Osteocyte (in vitro differentiated cells): ENCODE measurements at regions not wholly inside any gene's neighbourhood (a gene's known extent, or its start where the extent isn't known, plus 50 kb on each side); places are given as distances from the start of the nearest gene placed in this dataset.

Experiments used
- DNase-seq: peaks from one replicate; pipeline ENCODE4 v3.0.0; 2021; ENCODE audit warnings: mixed read lengths; ENCODE audit not compliant: unreplicated experiment; ENCODE audit errors: extremely low spot score
- H3K27ac Mint-ChIP-seq: one replicate; pipeline ENCODE4 v1.8.0; 2021; ENCODE audit warnings: mild to moderate bottlenecking, mixed read lengths; ENCODE audit not compliant: unreplicated experiment
- H3K27me3 Mint-ChIP-seq: one replicate; pipeline ENCODE4 v1.8.0; 2021; ENCODE audit warnings: mixed read lengths; ENCODE audit not compliant: unreplicated experiment
- H3K36me3 Mint-ChIP-seq: one replicate; pipeline ENCODE4 v1.8.0; 2021; ENCODE audit warnings: mixed read lengths; ENCODE audit not compliant: unreplicated experiment
- H3K4me1 Mint-ChIP-seq: one replicate; pipeline ENCODE4 v1.8.0; 2021; ENCODE audit warnings: mixed read lengths; ENCODE audit not compliant: unreplicated experiment
- H3K4me3 Mint-ChIP-seq: one replicate; pipeline ENCODE4 v1.8.0; 2021; ENCODE audit warnings: mild to moderate bottlenecking, moderate library complexity, mixed read lengths; ENCODE audit not compliant: unreplicated experiment
- H3K9me3 Mint-ChIP-seq: one replicate; pipeline ENCODE4 v1.8.0; 2021; ENCODE audit warnings: mixed read lengths; ENCODE audit not compliant: unreplicated experiment
- CTCF ChIP-seq: fragments of 200-600 bp; sonication (generic); IDR thresholded peaks from 2 replicates; pipeline ENCODE4 v1.5.0; 2021; ENCODE audit warnings: antibody characterized with exemption, mild to moderate bottlenecking, moderate library complexity

DNA sequence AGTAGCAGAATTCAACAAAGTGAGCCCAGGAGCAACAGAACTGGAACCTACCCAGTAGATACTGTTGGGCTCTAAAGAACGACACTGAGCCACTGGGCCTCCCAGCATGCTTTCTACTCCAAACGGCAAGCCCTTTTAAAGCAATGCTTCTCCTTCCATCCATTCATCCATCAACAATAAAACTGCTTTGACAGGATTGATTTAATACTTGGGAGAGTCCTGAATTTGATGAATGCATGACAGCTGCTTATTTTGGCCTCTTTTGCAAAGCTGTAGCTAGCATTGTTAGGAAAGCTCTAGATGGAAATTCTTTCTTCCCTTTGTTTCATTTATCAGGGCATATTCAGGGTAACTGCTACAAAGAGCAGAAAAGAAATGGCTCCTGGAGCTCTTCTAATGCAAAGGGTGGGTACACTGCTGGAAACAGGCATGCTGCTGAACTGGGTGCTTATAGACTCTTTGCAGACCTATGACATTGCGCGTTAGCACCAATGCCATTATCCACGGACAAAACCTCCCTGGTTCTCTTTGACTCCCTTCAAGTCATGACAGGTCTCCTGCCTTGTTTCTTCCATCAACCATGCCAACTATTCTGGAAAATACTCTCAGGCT lies 138.4 kb upstream of the HNRNPA3 start:
- Mint-ChIP-seq H3K36me3 (no peaks in the 10 kb centered on the region), H3K27me3 (peaks cover 12% of the 10 kb centered on the region), H3K27ac (no peak overlapping the region), H3K4me1 (no peaks in the 10 kb centered on the region), H3K4me3 (no peak overlapping the region), H3K9me3 (no peaks in the 10 kb centered on the region)
- DNase-seq: no peak
- TF ChIP-seq CTCF: no peak

DNA sequence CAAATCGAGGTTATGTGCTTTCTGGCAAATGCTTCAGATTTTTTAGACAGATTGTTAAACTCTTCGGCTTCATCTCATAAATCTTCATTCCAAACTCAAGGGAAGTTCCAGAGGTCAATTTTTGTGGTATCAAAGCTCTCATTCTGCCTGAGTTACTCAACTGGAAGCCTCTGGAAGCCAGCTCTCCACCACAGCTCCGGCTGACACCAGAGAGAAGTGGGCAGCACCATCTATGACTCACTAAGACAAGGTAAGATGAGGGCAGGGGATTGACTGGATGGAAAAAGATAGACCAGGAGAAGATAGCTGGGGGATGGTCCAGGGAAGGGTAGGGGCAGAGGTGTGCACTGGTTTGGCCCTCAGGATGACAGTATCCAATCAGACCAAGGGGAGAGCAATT lies 137.3 kb upstream of the HNRNPA3 start:
- Mint-ChIP-seq H3K9me3 (no peaks in the 10 kb centered on the region), H3K4me3 (no peak overlapping the region), H3K27ac (no peak overlapping the region), H3K36me3 (no peaks in the 10 kb centered on the region), H3K4me1 (no peaks in the 10 kb centered on the region), H3K27me3 (peaks cover 10% of the 10 kb centered on the region)
- TF ChIP-seq CTCF: no peak
- DNase-seq: no peak

GRCh38 chr2:177076636-177077179 lies 135.9 kb upstream of the HNRNPA3 start:
- Mint-ChIP-seq H3K9me3 (no peaks in the 10 kb centered on the region), H3K4me1 (no peaks in the 10 kb centered on the region), H3K27ac (no peak overlapping the region), H3K27me3 (peaks cover 10% of the 10 kb centered on the region), H3K36me3 (no peaks in the 10 kb centered on the region), H3K4me3 (no peak overlapping the region)
- no peak for DNase-seq
- TF ChIP-seq CTCF: no peak

- Mint-ChIP-seq H3K4me1 (no peaks in the 10 kb centered on the region), H3K4me3 (no peak overlapping the region), H3K27me3 (peaks cover 13% of the 10 kb centered on the region), H3K27ac (no peak overlapping the region), H3K9me3 (no peaks in the 10 kb centered on the region), H3K36me3 (no peaks in the 10 kb centered on the region)
- DNase-seq: no peak
- TF ChIP-seq CTCF: no peak
Measured at GRCh38 chr2:177077778-177078177, 134.8 kb upstream of the HNRNPA3 start.

GRCh38 chr2:177078416-177078815 lies 134.2 kb upstream of the HNRNPA3 start:
- Mint-ChIP-seq H3K9me3 (no peaks in the 10 kb centered on the region), H3K4me3 (no peak overlapping the region), H3K27ac (no peak overlapping the region), H3K4me1 (no peaks in the 10 kb centered on the region), H3K27me3 (peaks cover 10% of the 10 kb centered on the region), H3K36me3 (no peaks in the 10 kb centered on the region)
- no peak for TF ChIP-seq CTCF
- DNase-seq: no peak
